IMR-90 (cell line): ENCODE measurements at regions not wholly inside any gene's neighbourhood (a gene's known extent, or its start where the extent isn't known, plus 50 kb on each side); places are given as distances from the start of the nearest gene placed in this dataset.

Experiments used
- BHLHE40 ChIP-seq: fragments of 150-350 bp; IDR thresholded peaks from 2 replicates; pipeline ENCODE4 v1.6.1; 2016; ENCODE audit warnings: mild to moderate bottlenecking, low read depth, low read length
- CEBPB ChIP-seq: IDR thresholded peaks from 2 replicates; pipeline ENCODE4 v1.6.1; 2012; ENCODE audit warnings: low read depth, low read length, improper control_type of control experiment
- CTCF ChIP-seq: conservative IDR thresholded peaks from 2 replicates; pipeline ENCODE4 v1.5.1; 2012; ENCODE audit warnings: mild to moderate bottlenecking, low read depth, low read length, improper control_type of control experiment
- ELK1 ChIP-seq: fragments of 150-350 bp; IDR thresholded peaks from 2 replicates; pipeline ENCODE4 v1.6.1; 2016; ENCODE audit warnings: low read depth, mild to moderate bottlenecking, low read length, moderate library complexity, borderline replicate concordance
- MXI1 ChIP-seq: IDR thresholded peaks from 2 replicates; pipeline ENCODE4 v1.6.1; 2012; ENCODE audit warnings: low read depth, mild to moderate bottlenecking, low read length, moderate library complexity, borderline replicate concordance
- POLR2A ChIP-seq: IDR thresholded peaks from 2 replicates; pipeline ENCODE4 v1.6.1; 2012; ENCODE audit warnings: mild to moderate bottlenecking, low read depth, low read length
- RAD21 ChIP-seq: IDR thresholded peaks from 2 replicates; pipeline ENCODE4 v1.6.1; 2012; ENCODE audit warnings: low read length, improper control_type of control experiment
- RCOR1 ChIP-seq: IDR thresholded peaks from 2 replicates; pipeline ENCODE4 v1.6.1; 2012; ENCODE audit warnings: mild to moderate bottlenecking, low read length, improper control_type of control experiment; ENCODE audit not compliant: insufficient replicate concordance
- SMC3 ChIP-seq: fragments of 150-350 bp; IDR thresholded peaks from 2 replicates; pipeline ENCODE4 v1.6.1; 2016; ENCODE audit warnings: low read depth, mild to moderate bottlenecking, antibody characterized with exemption, low read length, moderate library complexity
- USF2 ChIP-seq: fragments of 150-350 bp; IDR thresholded peaks from 2 replicates; pipeline ENCODE4 v1.6.1; 2017; ENCODE audit warnings: mild to moderate bottlenecking, antibody characterized with exemption, low read length, low read depth

- TF ChIP-seq BHLHE40 (no peak), CTCF (no peak), POLR2A (no peak), CEBPB (no peak), SMC3 (no peak), RAD21 (no peak), USF2 (no peak), ELK1 (no peak), MXI1 (no peak), RCOR1 (no peak)
Observed at GRCh38 chr5:158080112-158080511, 221.2 kb upstream of the CLINT1 start.
